ENCODE measurements at regions not wholly inside any gene's neighbourhood (a gene's known extent, or its start where the extent isn't known, plus 50 kb on each side); places are given as distances from the start of the nearest gene placed in this dataset.

DNA sequence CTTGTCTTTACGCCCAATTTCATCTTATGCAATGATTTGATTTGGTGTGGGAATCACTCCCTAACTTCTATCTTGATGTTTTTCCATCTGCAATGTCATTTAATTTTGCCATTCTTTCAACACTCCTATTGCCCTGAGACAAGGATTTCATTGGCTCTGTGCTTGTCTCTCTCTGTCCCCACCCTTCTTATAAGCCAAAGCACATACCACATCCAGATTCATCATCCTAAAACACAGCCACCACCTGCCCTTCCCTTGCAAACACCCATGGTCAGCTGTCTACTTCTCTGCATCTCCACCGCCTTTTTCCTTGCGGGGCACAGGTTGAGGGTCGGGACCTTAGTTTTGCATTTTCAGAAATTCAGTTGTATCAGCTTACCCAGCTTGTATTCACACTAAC lies 225.8 kb upstream of the SOX21 start:
- H3K4me1 ChIP-seq (ENCODE audit: insufficient read depth, low read length): no peaks in the 10 kb centered on the region
- no peaks in the 10 kb centered on the region for H3K27me3 ChIP-seq (ENCODE audit: insufficient read depth, low read length, poor library complexity)
- no peak overlapping the region for H3K27ac ChIP-seq (ENCODE audit: low read length)
- TF ChIP-seq EZH2 (IDR thresholded peaks at IDR 0.05; ENCODE audit: borderline replicate concordance, low read depth, low read length, severe bottlenecking): no peak
- TF ChIP-seq, protein P1, sequence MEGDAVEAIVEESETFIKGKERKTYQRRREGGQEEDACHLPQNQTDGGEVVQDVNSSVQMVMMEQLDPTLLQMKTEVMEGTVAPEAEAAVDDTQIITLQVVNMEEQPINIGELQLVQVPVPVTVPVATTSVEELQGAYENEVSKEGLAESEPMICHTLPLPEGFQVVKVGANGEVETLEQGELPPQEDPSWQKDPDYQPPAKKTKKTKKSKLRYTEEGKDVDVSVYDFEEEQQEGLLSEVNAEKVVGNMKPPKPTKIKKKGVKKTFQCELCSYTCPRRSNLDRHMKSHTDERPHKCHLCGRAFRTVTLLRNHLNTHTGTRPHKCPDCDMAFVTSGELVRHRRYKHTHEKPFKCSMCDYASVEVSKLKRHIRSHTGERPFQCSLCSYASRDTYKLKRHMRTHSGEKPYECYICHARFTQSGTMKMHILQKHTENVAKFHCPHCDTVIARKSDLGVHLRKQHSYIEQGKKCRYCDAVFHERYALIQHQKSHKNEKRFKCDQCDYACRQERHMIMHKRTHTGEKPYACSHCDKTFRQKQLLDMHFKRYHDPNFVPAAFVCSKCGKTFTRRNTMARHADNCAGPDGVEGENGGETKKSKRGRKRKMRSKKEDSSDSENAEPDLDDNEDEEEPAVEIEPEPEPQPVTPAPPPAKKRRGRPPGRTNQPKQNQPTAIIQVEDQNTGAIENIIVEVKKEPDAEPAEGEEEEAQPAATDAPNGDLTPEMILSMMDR (IDR thresholded peaks at IDR 0.05; ENCODE audit: borderline replicate concordance, extremely low read depth, low read length, poor library complexity, severe bottlenecking): no peak
- no peak overlapping the region for H3K9ac ChIP-seq (ENCODE audit: low read depth, low read length)
- no peak for ATAC-seq (ENCODE audit: insufficient read depth, low read depth)
- no peaks in the 10 kb centered on the region for H3K36me3 ChIP-seq (ENCODE audit: insufficient read depth, low read length)
- peaks cover 4% of the 10 kb centered on the region for H3K9me3 ChIP-seq (ENCODE audit: insufficient read depth, low read length, severe bottlenecking)
- H4K20me1 ChIP-seq (ENCODE audit: insufficient read depth, low read length): no peaks in the 10 kb centered on the region
- H3K4me3 ChIP-seq (ENCODE audit: low read depth in 1 of 2, low read length in 2 of 2): no peak overlapping the region
- H2AFZ ChIP-seq (ENCODE audit: low read depth, low read length): no peak overlapping the region
- H3K79me2 ChIP-seq (ENCODE audit: insufficient read depth, low read length): no peaks in the 10 kb centered on the region
- no peak overlapping the region for H3K4me2 ChIP-seq (ENCODE audit: insufficient read depth, low read length)
- DNase-seq: no peak

DNA sequence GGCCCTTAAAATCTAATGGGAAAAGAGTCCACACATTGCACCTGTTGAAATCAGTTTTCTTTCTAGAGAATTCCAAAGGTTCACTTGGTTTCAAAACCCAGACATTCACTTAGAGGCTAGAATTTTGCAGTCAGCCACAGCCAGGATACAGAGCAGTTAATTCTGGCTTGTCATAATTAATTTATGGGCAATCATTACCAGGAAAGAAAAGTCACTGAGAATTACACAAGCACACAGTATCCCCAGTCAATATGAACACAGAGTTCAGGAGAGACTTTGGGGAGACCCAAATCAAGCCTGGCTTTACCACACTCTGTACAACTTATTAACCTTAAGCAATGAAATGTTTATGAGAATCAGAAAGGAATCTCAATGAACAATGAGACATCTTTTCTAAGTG lies 224.3 kb upstream of the SOX21 start:
- ATAC-seq (ENCODE audit: insufficient read depth, low read depth) (no peak), DNase-seq (no peak)
- H2AFZ ChIP-seq (ENCODE audit: low read depth, low read length): no peak overlapping the region
- H3K79me2 ChIP-seq (ENCODE audit: insufficient read depth, low read length): no peaks in the 10 kb centered on the region
- H3K4me1 ChIP-seq (ENCODE audit: insufficient read depth, low read length): no peaks in the 10 kb centered on the region
- H3K4me2 ChIP-seq (ENCODE audit: insufficient read depth, low read length): no peak overlapping the region
- no peaks in the 10 kb centered on the region for H3K36me3 ChIP-seq (ENCODE audit: insufficient read depth, low read length)
- H3K4me3 ChIP-seq (ENCODE audit: low read depth in 1 of 2, low read length in 2 of 2): no peak overlapping the region
- no peak overlapping the region for H3K27ac ChIP-seq (ENCODE audit: low read length)
- H3K9me3 ChIP-seq (ENCODE audit: insufficient read depth, low read length, severe bottlenecking): peaks cover 4% of the 10 kb centered on the region
- H4K20me1 ChIP-seq (ENCODE audit: insufficient read depth, low read length): no peaks in the 10 kb centered on the region
- no peaks in the 10 kb centered on the region for H3K27me3 ChIP-seq (ENCODE audit: insufficient read depth, low read length, poor library complexity)
- no peak overlapping the region for H3K9ac ChIP-seq (ENCODE audit: low read depth, low read length)
- no peak for TF ChIP-seq EZH2 (IDR thresholded peaks at IDR 0.05; ENCODE audit: borderline replicate concordance, low read depth, low read length, severe bottlenecking)
- TF ChIP-seq, protein P1 (IDR thresholded peaks at IDR 0.05; ENCODE audit: borderline replicate concordance, extremely low read depth, low read length, poor library complexity, severe bottlenecking): no peak

DNA sequence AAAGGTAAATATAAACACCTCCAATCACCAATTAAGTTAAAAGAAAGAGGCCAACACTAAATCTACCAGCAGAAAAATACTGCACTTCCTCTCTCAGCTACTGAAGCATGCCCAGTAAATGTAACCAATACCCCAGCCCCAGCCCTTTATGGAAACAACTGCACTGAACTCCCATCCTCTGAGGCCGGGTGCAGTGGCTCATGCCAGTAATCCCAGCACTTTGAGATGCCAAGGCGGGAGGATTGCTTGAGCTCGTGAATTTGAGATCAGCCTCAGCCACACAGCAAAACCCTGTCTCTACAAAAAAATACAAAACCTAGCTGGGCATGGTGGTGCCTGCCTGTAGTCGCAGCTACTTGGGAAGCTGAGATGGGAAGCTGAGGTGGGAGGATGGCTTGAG lies 221.6 kb upstream of the SOX21 start:
- Histone ChIP-seq H2AFZ (ENCODE audit: low read depth, low read length) (no peak overlapping the region), H3K36me3 (ENCODE audit: insufficient read depth, low read length) (no peaks in the 10 kb centered on the region), H3K9me3 (ENCODE audit: insufficient read depth, low read length, severe bottlenecking) (peaks cover 4% of the 10 kb centered on the region), H3K4me2 (ENCODE audit: insufficient read depth, low read length) (no peak overlapping the region), H3K27ac (ENCODE audit: low read length) (no peak overlapping the region), H4K20me1 (ENCODE audit: insufficient read depth, low read length) (no peaks in the 10 kb centered on the region), H3K27me3 (ENCODE audit: insufficient read depth, low read length, poor library complexity) (no peaks in the 10 kb centered on the region), H3K79me2 (ENCODE audit: insufficient read depth, low read length) (no peaks in the 10 kb centered on the region), H3K9ac (ENCODE audit: low read depth, low read length) (no peak overlapping the region), H3K4me1 (ENCODE audit: insufficient read depth, low read length) (no peaks in the 10 kb centered on the region), H3K4me3 (ENCODE audit: low read depth in 1 of 2, low read length in 2 of 2) (no peak overlapping the region)
- no peak for TF ChIP-seq EZH2 (IDR thresholded peaks at IDR 0.05; ENCODE audit: borderline replicate concordance, low read depth, low read length, severe bottlenecking)
- TF ChIP-seq, protein P1 (IDR thresholded peaks at IDR 0.05; ENCODE audit: borderline replicate concordance, extremely low read depth, low read length, poor library complexity, severe bottlenecking): no peak
- DNase-seq (no peak), ATAC-seq (ENCODE audit: insufficient read depth, low read depth) (no peak)

DNA sequence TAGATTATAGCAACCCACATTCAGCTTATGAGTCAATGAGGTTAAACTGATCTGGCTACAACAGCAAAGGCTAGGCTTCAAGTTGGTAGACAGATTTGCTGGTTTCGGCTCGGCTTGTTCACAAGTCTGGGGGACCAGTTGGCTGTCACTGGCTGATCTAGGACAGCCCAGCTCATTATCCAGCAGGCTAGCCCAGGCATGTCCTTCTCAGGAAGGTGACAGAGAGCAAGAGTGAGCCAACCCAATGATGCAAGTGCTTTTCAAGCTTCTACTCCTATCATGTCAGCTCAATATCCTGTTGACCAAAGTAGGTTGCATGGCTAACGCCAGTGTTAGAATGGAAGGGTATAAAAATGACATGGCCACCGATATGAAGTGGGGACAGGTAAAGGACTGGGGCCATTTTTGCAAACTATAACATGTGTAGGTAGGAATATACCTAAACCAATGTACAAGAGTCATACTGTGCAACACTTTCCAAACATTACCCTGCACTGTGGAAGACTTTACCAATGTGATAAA lies 220.9 kb upstream of the SOX21 start:
- Histone ChIP-seq H4K20me1 (ENCODE audit: insufficient read depth, low read length) (no peaks in the 10 kb centered on the region), H3K9me3 (ENCODE audit: insufficient read depth, low read length, severe bottlenecking) (peaks cover 4% of the 10 kb centered on the region), H3K36me3 (ENCODE audit: insufficient read depth, low read length) (no peaks in the 10 kb centered on the region), H3K4me3 (ENCODE audit: low read depth in 1 of 2, low read length in 2 of 2) (no peak overlapping the region), H3K4me1 (ENCODE audit: insufficient read depth, low read length) (no peaks in the 10 kb centered on the region), H3K27me3 (ENCODE audit: insufficient read depth, low read length, poor library complexity) (no peaks in the 10 kb centered on the region), H3K9ac (ENCODE audit: low read depth, low read length) (no peak overlapping the region), H3K4me2 (ENCODE audit: insufficient read depth, low read length) (no peak overlapping the region), H2AFZ (ENCODE audit: low read depth, low read length) (no peak overlapping the region), H3K27ac (ENCODE audit: low read length) (no peak overlapping the region), H3K79me2 (ENCODE audit: insufficient read depth, low read length) (no peaks in the 10 kb centered on the region)
- TF ChIP-seq EZH2 (IDR thresholded peaks at IDR 0.05; ENCODE audit: borderline replicate concordance, low read depth, low read length, severe bottlenecking): no peak
- TF ChIP-seq, protein P1 (IDR thresholded peaks at IDR 0.05; ENCODE audit: borderline replicate concordance, extremely low read depth, low read length, poor library complexity, severe bottlenecking): no peak
- DNase-seq (no peak), ATAC-seq (ENCODE audit: insufficient read depth, low read depth) (no peak)

Data from DND-41 (cell line).